GM20431 (cell line): ENCODE measurements at regions not wholly inside any gene's neighbourhood (a gene's known extent, or its start where the extent isn't known, plus 50 kb on each side); places are given as distances from the start of the nearest gene placed in this dataset.

Experiments
- in situ Hi-C: fragments of 300-500 bp; cut with MseI, MboI; formaldehyde crosslinking; loops from one replicate; pipeline ENCODE4 v1.15.0; 2020; ENCODE audit warnings: low sequenced_read_pairs; ENCODE audit not compliant: unreplicated experiment

- in situ Hi-C loops = no loop called here
Observed at GRCh38 chr9:1771094-1771789, 243.9 kb upstream of the SMARCA2 start.

- in situ Hi-C loops = no loop called here
Observed at GRCh38 chr9:1775230-1775629, 239.9 kb upstream of the SMARCA2 start.

- in situ Hi-C loops = no loop called here
Observed at GRCh38 chr9:1776668-1777067, 238.5 kb upstream of the SMARCA2 start.

DNA sequence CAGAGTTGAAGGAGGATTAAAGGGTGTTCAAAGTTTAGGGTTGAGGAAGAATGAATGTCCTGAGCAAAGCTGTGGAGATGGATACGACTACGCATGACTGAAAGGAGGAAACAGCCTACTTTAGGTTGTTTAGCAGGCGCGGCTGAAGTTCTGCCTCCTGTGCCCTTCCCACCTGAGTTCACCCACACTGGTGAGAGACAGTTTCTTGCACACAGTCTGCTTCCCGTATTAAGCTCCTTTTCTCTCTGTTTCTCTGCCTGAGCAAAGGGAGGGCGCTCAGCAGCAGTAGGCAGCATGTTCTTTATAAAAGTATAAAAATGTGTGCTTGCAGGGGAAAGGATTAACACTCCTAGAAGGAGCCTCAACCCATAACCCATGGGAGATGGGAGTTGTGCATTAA lies 224.0 kb upstream of the SMARCA2 start:
- in situ Hi-C loops = no loop called here

DNA sequence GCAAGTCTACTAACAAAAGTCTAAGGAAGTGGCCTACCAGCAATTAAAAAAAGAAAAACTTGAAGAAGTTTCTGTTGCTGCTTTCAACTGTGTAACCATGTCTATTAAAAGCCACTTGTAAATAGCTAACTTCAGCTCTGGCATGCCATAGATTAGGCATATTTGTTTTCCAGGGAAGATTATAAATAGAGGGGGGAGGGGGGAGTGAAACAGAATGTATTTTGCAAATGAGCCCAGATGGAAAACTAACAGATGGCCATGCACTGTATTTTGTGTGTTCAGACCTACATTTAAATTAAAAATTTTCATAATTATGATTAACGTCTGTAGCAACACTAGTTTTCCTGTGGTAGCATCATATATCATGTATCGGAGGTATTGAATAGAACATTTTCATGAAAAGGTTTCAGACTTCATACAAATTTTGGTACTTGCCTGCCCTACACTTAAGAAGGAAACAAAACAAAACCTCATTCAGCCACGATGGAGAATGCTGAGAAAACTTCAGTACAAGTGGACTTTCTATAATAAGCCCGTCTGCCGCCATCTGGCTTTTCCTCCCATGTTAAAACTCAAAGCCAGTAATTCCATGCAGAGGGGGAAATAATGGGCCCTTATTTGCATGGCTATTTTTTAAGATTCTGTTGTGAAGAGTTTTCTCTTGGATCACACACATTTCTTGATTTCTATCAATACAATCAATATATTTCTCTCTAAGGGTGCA lies 220.4 kb upstream of the SMARCA2 start:
- in situ Hi-C loops = no loop called here

- in situ Hi-C loops = no loop called here
Observed at GRCh38 chr9:1804128-1804865, 210.8 kb upstream of the SMARCA2 start.

- in situ Hi-C loops = loop anchor here (25.0 kb wide), 1 partner anchor 117 kb away; no protein-coding TSS in a partner anchor
Observed at GRCh38 chr9:1829719-1830118, 185.4 kb upstream of the SMARCA2 start.

GRCh38 chr9:1832960-1833359 lies 182.2 kb upstream of the SMARCA2 start:
- in situ Hi-C loops = loop anchor here (25.0 kb wide), 1 partner anchor 121 kb away; no protein-coding TSS in a partner anchor

DNA sequence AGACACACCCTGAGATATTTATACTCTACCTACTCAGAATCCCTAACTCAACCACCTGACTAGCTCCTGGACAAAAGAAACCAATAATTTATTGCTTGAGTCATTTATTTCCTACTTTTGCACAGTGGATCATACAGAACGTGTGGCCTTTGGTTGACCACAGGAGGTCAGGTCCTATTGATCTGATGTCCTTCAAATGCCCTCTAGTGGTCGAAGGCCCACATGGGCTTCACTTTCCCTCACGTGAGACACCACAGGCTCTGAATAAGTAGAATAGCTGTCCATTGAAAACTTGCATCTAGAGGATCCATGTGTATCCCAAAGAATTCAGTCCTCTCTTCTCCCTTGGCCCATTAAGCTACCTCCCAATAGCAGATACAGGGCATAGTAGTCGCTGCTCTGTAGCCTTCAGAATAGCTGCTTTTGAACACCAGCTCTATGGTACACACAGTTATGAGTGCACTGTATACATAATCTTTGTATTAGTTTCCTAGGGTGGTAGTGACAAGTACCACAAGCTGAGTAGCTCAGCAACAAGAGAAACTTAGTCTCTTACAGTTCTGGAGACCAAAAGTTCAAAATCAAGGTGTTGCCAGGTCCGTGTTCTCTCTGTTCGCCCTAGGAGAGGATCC lies 177.6 kb upstream of the SMARCA2 start:
- in situ Hi-C loops = loop anchor here (25.0 kb wide), 1 partner anchor 125 kb away; no protein-coding TSS in a partner anchor

DNA sequence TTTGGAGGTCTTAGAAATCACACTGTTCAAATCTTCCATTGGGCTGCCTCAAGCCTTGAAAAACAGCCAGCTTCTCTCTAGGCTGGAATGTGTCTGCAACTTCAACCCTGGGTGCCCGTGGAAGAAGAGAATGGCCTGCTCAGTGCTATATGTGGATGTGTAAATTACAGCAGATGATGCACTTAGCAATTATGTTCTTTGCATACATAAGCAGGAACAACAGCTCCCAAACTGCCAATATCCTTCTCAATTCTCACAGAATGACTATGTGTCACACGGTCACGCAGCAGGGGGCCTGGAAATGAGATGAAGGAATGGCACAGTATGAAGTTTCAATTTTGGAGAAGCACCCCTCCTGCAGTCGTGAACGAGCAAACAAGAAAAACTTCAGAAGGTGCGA lies 175.2 kb upstream of the SMARCA2 start:
- in situ Hi-C loops = loop anchor here (25.0 kb wide), 1 partner anchor 128 kb away; no protein-coding TSS in a partner anchor

- in situ Hi-C loops = loop anchor here (25.0 kb wide), 1 partner anchor 133 kb away; no protein-coding TSS in a partner anchor
Observed at GRCh38 chr9:1845425-1845824, 169.7 kb upstream of the SMARCA2 start.

GRCh38 chr9:1855726-1856125 lies 159.4 kb upstream of the SMARCA2 start:
- in situ Hi-C loops = no loop called here

DNA sequence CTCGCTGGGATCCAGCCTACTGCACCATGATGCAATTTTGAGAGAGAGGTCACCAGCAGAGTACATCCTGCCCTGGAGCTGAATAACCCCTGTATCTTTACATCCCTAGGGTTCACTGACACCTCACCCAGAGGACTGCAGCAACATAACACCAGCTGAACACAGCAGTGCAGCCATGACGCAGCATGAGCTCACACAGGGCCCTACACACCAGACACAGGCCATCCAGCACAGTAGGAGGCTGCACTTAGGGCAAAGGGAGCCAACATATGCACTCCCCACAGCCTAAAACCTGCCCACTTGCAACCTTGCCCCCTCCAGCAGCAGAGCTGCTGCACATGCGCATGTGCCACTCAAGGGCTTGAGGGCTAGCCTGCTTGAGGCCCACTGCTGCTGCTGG lies 157.3 kb upstream of the SMARCA2 start:
- in situ Hi-C loops = no loop called here

DNA sequence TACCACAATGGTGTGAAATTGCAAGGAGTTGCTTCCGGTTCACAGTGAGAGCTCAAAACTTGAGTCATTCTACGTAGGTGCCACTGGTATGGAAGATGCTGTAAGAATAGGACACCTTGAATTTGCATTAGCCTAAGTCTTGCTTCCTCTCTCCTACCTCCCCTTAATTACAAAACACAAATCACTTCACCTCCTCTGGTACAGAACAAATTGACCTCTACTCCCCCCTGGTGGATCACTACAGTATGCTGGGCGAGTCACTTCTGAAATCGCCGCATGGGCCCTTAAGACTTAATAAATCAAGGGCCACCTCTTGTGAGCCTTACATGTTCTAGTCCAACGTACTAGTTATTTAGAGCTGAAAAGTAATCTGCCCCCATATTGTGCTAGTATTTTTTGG lies 145.3 kb upstream of the SMARCA2 start:
- in situ Hi-C loops = no loop called here

GRCh38 chr9:1870915-1871314 lies 144.2 kb upstream of the SMARCA2 start:
- in situ Hi-C loops = no loop called here

DNA sequence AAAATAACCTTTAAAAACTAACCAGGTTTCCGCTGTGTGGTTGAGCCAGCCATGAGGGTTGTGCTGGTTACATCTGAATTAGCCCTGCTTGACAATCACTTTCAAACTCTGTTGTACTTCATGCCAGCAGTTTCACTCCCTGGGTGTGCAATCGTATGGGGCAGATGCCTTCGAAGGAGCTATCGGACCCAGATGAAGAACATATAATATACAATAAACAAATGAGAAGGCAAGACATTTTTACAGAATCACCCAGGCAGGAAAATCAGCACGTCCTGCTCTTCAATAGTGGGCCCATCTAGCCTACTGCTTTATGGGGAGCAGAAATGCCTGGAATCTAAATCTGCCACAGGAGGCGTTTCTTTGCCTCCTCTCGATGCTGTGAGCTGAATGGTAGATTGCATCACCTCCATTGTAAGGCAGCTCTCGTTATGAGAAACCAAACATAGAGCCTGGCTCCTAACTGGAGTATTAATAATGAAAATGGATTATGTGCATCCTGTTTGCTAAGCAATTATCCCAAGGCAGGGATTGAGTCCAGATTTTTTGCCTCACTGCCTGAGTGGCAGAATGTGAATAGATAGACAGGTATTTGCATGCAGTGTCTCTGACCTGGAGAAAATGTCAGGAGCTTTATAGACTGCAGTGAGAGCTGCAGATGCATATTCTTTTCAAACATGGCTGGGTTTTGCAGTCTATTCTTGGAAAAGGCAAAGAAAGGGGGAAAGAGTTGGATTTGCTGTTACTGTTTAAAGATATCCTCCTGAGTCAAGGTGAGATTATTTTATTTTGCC lies 143.3 kb upstream of the SMARCA2 start:
- in situ Hi-C loops = no loop called here

DNA sequence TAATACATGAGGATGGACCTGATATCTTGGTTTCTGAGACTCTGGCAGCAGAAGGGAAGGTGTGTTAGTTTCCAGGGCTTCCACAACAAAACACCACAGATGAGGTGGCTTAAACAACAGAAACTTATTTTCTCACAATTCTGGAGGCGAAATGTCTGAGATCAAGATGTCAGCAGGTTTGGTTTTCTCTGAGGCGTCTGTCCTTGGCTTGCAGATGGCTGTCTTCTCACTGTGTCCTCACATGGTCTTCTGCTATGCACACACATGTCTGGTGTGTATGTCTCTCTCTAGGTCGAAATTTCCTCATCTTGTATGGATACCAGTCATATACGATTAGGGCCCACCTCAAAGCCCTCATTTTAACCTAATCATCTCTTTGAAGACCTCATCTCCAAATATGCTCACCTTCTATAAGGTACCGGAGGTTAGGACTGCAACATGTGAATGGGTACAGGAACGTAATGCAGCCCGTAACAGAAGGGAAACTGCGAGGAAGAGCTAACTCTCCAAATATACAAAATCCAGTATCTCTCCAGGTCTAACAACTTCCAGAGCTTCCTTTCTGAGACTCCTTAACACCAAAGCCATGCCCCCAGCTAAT lies 139.8 kb upstream of the SMARCA2 start:
- in situ Hi-C loops = no loop called here

GRCh38 chr9:1875921-1876448 lies 139.2 kb upstream of the SMARCA2 start:
- in situ Hi-C loops = no loop called here
